Ishikawa (cell line): ENCODE measurements at regions not wholly inside any gene's neighbourhood (a gene's known extent, or its start where the extent isn't known, plus 50 kb on each side); places are given as distances from the start of the nearest gene placed in this dataset.

Source experiments
- CEBPB ChIP-seq: IDR thresholded peaks from 2 replicates; pipeline ENCODE4 v1.6.1; 2012
- CREB1 ChIP-seq: IDR thresholded peaks from 2 replicates; pipeline ENCODE4 v1.6.1; 2012; ENCODE audit warnings: low read depth
- EGR1 ChIP-seq: IDR thresholded peaks from 2 replicates; pipeline ENCODE4 v1.6.1; 2012
- EP300 ChIP-seq: IDR thresholded peaks from 2 replicates; pipeline ENCODE4 v1.6.1; 2012; ENCODE audit warnings: borderline replicate concordance
- FOXM1 ChIP-seq: IDR thresholded peaks from 2 replicates; pipeline ENCODE4 v1.6.1; 2012; ENCODE audit warnings: low read depth, borderline replicate concordance
- MAX ChIP-seq: IDR thresholded peaks from 2 replicates; pipeline ENCODE4 v1.6.1; 2012
- NFIC ChIP-seq: IDR thresholded peaks from 2 replicates; pipeline ENCODE4 v1.6.1; 2012
- RAD21 ChIP-seq: IDR thresholded peaks from 2 replicates; pipeline ENCODE4 v1.6.1; 2012; ENCODE audit warnings: low read depth
- REST ChIP-seq: IDR thresholded peaks from 2 replicates; pipeline ENCODE4 v1.6.1; 2012; ENCODE audit warnings: low read depth, mild to moderate bottlenecking
- TAF1 ChIP-seq: IDR thresholded peaks from 2 replicates; pipeline ENCODE4 v1.6.1; 2012; ENCODE audit warnings: low read depth, mild to moderate bottlenecking
- TCF12 ChIP-seq: IDR thresholded peaks from 2 replicates; pipeline ENCODE4 v1.6.1; 2012; ENCODE audit warnings: low read depth
- TEAD4 ChIP-seq: IDR thresholded peaks from 2 replicates; pipeline ENCODE4 v1.6.1; 2012
- USF1 ChIP-seq: IDR thresholded peaks from 2 replicates; pipeline ENCODE4 v1.6.1; 2012
- YY1 ChIP-seq: IDR thresholded peaks from 2 replicates; pipeline ENCODE4 v1.6.1; 2012; ENCODE audit warnings: low read depth
- ZBTB7A ChIP-seq: IDR thresholded peaks from 2 replicates; pipeline ENCODE4 v1.6.1; 2012; ENCODE audit warnings: low read depth

- TF ChIP-seq RAD21: no peak
- TF ChIP-seq CEBPB: peak; percentile 67
- TF ChIP-seq NFIC: peak; percentile 14; the same call in 1 of the 2 replicates
- TF ChIP-seq MAX: no peak
- no peak for TF ChIP-seq CREB1
- no peak for TF ChIP-seq FOXM1
- TF ChIP-seq YY1: no peak
- no peak for TF ChIP-seq REST
- no peak for TF ChIP-seq TAF1
- TF ChIP-seq TEAD4: no peak
- no peak for TF ChIP-seq EP300
- TF ChIP-seq EGR1: no peak
- no peak for TF ChIP-seq USF1
Observed at GRCh38 chr12:93237235-93237915, 140.3 kb upstream of the NUDT4 start.

- TF ChIP-seq CREB1 (no peak), REST (no peak), YY1 (no peak), EP300 (no peak), RAD21 (no peak), MAX (no peak), TAF1 (no peak), USF1 (no peak), CEBPB (no peak), EGR1 (no peak), TCF12 (no peak), ZBTB7A (no peak), TEAD4 (no peak), NFIC (no peak), FOXM1 (no peak)
Observed at GRCh38 chr12:93242154-93242972, 135.4 kb upstream of the NUDT4 start.

- no peak for TF ChIP-seq CEBPB
- TF ChIP-seq YY1: no peak
- no peak for TF ChIP-seq USF1
- no peak for TF ChIP-seq TEAD4
- no peak for TF ChIP-seq MAX
- no peak for TF ChIP-seq TAF1
- TF ChIP-seq FOXM1: no peak
- TF ChIP-seq ZBTB7A: no peak
Observed at GRCh38 chr12:93243382-93243688, 134.4 kb upstream of the NUDT4 start.

GRCh38 chr12:93243689-93244513 lies 133.8 kb upstream of the NUDT4 start:
- TF ChIP-seq REST (no peak), TEAD4 (0 out of 2 replicates have a peak, but pooled peaks have one; percentile 7), ZBTB7A (no peak), EGR1 (no peak), YY1 (no peak), TCF12 (no peak), TAF1 (no peak), CREB1 (no peak), NFIC (peak; percentile 67), MAX (no peak), FOXM1 (no peak), RAD21 (no peak), EP300 (no peak), USF1 (no peak), CEBPB (peak; percentile 97)
